ENCODE measurements at regions not wholly inside any gene's neighbourhood (a gene's known extent, or its start where the extent isn't known, plus 50 kb on each side); places are given as distances from the start of the nearest gene placed in this dataset.
A peak's percentile ranks its signal among the peaks of the same experiment; 100 is the strongest.

DNA sequence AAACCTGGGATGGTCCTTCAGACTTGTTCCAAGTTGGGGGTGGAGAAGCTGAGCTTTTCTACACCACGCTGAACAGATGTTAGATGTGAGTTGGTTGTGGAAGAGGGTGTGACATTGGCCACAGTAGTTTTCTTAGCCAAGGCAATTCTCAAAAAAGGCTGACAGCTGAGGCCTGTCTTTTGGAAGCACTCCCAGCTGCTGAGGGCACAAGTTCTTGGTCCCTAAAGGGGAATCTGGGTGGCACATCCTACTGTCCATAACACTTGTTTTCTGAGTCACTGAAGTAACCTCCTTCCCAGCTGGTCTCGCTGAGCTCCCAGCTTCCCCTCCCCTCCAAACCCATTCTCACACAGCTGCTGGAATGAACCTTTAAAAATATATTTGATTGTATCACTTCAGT is 375.7 kb upstream of the KIRREL3 start:
- no peak for DNase-seq (ENCODE audit: low read depth in 4 of 4, low spot score in 1 of 4)

DNA sequence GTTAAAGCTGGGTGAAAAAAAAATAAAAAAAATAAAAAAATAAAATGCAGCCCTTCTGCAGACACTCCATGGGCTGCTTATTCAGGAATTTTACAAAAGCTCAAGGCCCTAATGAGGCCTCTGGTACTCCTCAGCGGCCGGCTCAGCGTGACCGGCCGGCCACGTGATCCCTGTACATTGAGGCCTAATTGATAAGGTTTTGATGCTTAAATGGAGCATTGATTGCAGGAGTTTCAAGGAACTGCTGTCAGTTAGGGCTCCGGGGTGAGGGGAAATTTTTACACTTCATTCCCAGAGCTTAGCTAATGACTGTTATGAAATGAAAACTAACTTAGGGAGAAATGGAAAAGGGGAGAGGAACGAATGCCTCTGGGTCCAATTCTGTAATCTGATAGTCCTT is 368.8 kb upstream of the KIRREL3 start:
- no peak for DNase-seq (ENCODE audit: low read depth in 4 of 4, low spot score in 1 of 4)

DNA sequence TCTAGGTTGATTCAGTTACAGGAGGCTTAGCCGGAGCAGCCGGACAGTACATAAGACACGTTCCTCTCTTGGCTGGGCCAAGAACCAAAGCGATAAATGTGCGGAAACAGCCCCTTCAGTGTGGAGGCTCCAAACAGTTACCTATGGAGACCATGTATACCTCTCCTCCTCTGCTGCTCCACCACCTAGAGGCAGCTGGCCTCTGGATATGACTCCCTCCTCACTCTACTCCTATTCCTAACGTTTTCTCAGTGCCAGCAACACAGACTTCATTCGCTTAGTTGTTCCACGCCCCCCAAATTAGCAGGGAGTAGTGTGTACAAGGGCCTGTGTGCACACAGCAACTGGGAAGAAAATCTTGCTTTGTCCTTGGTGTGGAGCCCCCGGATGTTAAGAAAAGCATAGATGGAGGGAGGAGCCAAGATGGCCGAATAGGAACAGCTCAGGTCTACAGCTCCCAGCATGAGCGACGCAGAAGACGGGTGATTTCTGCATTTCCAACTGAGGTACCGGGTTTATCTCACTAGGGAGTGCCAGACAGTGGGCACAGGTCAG is 362.3 kb upstream of the KIRREL3 start:
- no peak for DNase-seq (ENCODE audit: low read depth in 4 of 4, low spot score in 1 of 4)

DNA sequence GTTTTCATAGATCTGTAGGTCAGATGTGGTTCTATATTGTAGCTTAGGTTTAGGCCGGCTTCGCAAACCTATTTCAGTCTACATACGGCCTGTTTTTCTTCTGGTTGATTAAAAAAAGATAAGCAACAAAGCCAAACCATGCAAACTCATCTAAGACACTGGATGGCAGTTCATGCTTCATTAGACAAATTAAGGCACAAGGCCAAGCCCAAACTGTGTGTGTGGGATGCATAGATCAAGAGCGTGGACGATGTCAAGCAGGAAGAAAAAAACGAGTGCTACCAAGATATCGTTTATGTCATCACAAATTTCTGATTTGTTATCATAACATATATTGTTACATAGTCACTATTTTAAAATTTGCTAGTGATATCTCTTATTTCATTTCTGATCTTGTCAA is 357.6 kb upstream of the KIRREL3 start:
- DNase-seq (ENCODE audit: low read depth in 4 of 4, low spot score in 1 of 4), result no peak

DNA sequence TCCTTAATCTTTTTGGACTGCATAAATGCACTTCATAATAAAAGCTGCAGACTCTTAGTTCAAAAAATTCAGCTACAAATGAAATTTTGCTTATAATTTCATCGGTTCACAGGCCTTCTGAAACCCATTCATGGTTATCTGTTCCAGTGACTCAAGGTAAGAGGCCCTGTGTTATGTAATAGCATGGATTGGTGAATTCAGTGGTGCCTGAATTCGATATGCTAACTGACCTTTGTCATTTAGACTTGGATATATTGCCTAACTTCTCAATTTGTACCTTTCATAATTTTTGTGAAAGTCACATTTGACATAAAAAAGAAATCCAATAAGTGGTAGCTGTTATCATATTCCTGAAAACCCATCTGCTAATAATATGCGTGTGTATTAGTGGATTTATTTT is 349.9 kb upstream of the KIRREL3 start:
- no peak for DNase-seq (ENCODE audit: low read depth in 4 of 4, low spot score in 1 of 4)

DNA sequence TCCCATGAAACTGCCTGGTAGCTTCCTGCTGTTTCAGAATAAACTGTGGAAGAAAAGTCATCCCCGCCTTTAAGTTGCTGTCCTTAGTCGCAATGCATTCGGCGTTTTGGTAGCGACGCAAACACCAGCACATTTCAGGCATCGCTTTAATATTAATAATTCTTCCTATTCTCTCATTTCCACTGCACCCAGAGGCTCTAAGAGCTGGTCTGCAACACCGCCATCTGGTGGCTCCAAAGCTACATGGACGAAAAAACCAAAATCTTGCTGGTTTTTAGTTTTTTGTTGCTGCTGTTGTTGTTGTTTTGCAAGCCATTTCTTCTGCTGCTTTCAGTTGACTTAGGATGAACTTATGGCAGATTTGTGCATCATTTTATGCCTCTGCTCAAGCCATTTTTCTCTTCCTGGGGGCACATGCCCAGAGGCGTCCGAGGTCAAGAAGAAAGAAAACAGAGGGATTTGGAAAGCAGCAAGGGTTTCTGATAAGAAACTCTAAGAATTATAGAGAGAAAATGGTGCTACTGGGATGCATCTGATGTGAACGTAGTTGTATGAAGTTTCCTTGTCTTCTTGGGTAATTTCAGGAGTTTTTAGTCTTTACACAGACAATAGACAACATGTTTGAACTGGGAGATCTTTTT is 345.4 kb upstream of the KIRREL3 start:
- DNase-seq (ENCODE audit: low read depth in 4 of 4, low spot score in 1 of 4), result peak in 1 of 4 experiments; percentile 2

DNA sequence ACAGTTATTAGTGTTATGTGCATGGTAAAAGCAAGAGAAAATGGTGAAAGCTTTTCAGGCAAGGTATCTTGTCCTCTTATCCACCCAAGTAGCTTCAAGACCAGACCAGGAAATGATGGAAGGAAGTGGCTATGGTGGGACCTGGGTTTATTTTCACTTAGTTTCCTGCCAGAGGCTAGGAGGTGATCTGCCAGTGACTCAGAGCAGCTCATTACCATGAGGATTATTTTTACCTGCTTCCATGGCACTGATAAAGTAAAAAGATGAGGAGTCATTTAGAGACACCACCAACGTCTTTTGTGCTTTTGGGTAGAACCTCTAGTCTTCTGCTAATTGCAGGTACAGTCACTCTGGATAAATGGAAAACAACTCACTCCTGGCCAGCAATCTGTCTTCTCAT is 339.9 kb upstream of the KIRREL3 start:
- DNase-seq (ENCODE audit: low read depth in 4 of 4, low spot score in 1 of 4), result no peak

DNA sequence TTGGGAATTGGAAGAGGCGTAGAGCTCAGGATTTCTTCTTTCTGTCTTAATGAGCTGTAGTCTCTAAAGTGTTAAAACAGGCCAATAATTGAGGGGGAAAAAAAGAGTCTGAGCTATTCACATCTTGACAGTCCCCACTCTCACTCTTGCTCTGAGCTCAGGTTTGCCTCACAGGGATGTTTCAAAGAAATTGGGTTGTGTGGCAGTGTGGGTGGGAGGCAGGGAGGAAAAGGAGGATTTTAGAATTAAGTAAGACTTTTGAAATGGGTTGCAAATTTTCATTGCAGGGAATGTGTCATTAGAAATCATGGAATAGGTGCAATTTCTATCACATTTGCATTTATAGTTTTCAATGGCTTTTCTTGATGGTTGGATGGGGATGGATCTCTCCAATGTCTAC is 338.8 kb upstream of the KIRREL3 start:
- no peak for DNase-seq (ENCODE audit: low read depth in 4 of 4, low spot score in 1 of 4)

DNA sequence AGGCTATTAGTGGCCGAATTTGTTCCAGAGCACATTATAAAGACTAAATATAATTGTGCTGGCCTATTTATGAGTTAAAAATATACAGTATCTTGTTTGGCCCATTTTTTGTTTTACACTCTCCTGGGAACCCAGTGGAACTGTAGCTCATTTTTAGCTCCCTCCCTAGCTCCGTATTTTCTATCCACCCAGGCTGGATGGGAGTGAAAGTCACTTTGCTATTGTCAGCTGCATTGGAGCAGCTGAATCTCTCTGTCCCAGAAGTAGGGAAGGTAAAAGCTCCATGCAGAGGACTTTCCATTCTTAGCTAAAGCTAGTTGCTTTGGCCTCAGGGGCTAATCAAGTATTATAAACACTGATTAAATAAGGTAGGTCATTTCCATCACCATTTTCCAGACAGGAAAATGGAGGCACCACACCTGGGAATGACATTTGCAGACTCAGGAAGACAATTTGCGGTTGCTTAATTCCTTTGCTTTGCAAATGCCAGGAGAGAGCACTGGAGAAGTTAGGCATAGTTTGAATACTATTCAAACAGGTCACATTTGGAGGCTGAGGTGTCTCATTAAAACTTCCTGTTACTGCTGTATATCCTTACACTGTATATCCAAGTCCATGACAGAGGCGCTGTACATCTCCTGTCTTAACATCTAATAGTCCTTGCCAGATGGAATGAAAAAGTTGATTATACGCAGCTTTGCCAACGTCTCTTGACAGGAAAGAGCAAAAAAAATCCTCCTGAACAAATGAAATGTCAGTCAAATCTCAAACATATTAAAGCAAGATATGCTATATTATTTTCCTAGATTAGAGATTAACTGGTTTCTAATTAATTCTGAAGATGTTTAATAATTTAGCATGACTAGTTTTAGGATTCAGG is 338.1 kb upstream of the KIRREL3 start:
- DNase-seq (ENCODE audit: low read depth in 4 of 4, low spot score in 1 of 4), result no peak

DNA sequence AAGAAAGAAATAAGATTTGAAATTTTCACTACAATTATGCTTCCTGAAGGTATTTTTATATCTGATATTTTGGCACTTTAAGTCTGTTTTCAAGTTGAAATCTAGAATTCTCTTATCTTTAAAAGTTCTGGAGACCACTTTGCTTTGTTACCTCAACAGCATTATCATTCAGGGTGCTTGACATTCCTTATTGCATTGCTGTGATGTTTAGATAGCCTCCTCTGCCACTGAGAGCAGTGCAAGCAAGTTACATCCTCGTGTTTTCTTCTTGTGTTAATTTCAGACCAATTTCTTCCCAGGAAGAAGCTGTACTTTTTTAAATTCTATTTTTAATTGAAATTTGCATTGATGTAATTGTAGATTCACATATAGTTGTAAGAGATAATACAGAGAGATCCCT is 333.9 kb upstream of the KIRREL3 start:
- DNase-seq (ENCODE audit: low read depth in 4 of 4, low spot score in 1 of 4), result no peak

DNA sequence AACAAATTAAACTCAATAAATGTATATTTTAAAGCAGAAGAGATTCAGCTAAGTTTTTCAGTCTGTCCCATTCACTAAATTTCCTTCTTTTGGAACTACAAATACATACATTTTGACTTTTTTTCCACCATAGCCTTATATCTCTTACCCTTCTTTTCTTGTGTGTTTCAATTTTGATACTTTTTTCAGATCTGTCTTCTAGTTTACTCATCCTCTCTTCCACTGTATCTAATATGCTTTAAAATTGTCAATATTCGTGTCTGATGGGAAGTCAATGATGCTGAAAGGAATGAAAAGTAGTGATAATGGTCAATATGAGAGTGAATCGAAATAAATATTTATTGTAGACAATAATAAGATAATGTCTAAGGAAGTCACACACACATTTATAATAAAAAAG is 332.3 kb upstream of the KIRREL3 start:
- no peak for DNase-seq (ENCODE audit: low read depth in 4 of 4, low spot score in 1 of 4)

DNA sequence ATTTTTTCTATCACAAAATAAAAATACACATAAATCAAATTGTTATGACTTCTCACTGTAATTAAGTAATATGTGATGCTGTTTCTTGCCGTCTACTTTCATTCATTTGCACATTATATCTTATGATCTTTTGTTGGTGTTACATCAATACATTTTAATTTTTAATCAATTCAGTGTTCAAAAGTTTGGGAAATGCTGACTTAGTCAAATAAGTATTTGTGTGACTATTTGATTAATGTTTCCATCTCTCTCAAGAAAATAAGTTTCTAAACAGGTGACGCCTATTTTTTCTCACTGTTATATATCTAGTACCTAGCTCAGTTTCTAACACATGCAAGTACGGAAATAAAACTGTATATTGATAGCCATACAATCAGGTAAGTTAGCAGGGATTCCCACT is 329.5 kb upstream of the KIRREL3 start:
- no peak for DNase-seq (ENCODE audit: low read depth in 4 of 4, low spot score in 1 of 4)

DNA sequence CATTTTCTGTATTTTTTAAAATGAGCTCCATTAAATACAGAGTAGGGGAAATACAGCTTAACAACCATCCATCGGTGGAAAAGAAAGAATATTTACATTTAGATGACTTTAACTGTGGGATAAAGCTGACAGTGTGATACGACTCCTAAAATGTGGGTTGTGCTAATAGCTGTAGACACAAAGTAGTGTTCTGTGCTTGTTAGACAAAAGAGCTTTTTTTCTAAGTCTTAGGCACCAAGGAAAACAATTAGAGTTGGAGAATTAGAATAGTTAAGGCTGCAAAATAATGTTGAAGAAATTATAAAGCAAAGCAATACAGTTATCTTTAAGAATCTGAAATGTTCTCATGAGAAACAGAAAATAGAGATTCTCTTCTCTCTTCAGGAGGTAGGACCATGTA is 307.7 kb upstream of the KIRREL3 start:
- DNase-seq (ENCODE audit: low read depth in 4 of 4, low spot score in 1 of 4), result no peak

DNA sequence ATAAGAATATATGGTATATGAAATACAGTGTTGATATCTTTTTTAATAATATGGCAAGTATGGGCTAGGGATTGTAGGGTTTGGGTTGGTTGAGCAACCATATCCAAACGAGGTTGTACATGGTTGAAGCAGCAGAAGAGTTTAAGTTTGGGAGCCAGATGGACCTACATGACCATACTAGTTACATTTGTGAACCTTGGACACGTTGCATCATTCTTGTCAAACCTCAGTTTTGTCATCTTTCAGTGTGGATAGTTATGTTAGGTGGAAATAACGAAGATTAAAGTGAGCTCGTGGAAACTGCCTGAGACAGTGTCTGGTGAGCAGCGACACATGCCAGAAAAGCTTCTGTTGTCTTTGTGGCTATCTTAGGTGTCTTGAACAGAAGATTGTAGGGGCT is 307.1 kb upstream of the KIRREL3 start:
- DNase-seq (ENCODE audit: low read depth in 4 of 4, low spot score in 1 of 4), result no peak

DNA sequence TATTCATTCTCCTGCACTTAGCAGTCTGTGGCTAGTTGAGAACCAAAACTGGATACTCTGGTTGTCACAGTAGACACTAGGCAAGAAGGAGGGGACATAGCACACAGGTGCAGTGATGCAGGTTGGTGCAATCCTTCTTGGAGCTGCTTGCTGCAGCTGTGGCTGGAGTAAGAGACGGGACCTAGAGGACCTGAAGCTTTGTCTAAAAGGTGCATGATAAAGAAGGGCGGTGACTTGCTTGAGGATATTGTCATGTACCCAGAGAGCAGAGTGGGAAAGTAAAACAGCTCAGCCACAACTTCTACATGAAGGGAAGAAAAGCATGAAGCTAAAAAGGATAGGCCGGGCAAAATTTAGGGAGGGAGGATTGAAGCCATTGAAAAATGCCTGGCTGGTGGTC is 304.1 kb upstream of the KIRREL3 start:
- no peak for DNase-seq (ENCODE audit: low read depth in 4 of 4, low spot score in 1 of 4)

DNA sequence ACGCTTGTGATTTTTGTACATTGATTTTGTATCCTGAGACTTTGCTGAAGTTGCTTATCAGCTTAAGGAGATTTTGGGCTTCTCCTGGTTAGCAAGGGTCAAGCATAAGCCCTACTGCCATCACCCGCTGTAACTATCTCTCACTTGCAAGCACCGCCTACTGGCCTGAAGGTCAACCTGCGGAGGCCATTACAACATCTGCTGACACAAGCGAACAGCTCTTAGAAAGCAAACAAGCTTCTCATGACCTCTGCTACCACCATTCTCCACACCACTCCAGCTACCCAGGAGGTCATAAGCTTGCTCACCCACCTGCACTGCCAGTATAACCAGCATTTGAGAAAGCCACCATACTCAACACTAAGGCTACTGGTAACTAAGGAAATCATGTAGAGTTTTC is 288.4 kb upstream of the KIRREL3 start:
- DNase-seq (ENCODE audit: low read depth in 4 of 4, low spot score in 1 of 4), result no peak

DNA sequence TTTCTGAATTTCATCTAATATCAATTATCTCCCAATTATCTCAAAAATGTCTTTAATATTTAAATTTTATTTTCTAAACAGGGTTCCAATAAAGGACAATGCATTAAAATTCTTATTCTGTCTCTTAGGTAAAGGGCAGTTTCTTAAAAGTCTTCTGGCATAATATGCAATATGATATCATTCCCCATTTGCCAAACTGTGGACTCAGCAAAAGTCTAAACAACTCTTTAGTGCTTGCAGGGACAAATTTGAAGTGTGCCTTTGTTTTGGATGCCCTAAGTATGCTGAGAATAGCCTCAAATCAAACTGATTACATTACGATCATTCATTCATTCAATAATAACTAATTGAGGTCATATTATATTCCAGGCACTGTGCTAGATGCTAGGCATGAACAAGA is 281.0 kb upstream of the KIRREL3 start:
- DNase-seq (ENCODE audit: low read depth in 4 of 4, low spot score in 1 of 4), result no peak

DNA sequence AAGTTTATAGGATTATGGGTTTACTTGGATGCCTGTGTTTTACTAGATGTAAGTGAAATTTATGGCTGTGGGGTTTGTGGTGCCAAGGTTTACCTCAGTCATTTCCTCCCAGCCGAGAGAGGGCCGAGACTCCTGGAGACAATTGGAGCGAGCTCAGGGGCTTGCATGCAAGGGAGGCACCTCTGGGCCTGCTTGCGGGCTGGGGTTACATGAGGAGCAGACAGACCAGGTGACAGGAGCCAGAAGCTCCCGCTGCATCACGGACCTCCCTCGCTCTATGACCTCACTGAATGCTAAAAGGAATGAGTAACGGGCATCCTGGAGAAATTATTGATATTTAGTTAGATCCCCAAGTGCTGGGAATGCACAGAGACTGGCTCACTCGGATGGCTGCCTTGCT is 275.2 kb upstream of the KIRREL3 start:
- no peak for DNase-seq (ENCODE audit: low read depth in 4 of 4, low spot score in 1 of 4)

DNA sequence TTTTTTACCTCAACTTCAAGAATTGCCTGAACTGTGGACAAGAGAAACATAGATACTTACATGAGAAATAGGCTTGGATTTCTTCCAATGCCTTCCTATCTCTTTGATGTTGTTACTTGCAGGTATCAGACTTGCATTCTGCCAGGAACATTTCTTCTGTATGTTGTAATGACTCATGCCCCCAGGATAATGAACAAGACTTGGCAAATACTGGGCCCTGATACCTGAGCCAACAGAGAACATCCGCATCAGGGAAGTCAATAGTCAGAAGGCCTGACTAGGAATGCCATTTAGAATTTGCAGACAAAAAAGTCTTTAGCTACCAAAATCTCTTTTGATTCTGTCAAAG is 273.7 kb upstream of the KIRREL3 start:
- DNase-seq (ENCODE audit: low read depth in 4 of 4, low spot score in 1 of 4), result no peak

DNA sequence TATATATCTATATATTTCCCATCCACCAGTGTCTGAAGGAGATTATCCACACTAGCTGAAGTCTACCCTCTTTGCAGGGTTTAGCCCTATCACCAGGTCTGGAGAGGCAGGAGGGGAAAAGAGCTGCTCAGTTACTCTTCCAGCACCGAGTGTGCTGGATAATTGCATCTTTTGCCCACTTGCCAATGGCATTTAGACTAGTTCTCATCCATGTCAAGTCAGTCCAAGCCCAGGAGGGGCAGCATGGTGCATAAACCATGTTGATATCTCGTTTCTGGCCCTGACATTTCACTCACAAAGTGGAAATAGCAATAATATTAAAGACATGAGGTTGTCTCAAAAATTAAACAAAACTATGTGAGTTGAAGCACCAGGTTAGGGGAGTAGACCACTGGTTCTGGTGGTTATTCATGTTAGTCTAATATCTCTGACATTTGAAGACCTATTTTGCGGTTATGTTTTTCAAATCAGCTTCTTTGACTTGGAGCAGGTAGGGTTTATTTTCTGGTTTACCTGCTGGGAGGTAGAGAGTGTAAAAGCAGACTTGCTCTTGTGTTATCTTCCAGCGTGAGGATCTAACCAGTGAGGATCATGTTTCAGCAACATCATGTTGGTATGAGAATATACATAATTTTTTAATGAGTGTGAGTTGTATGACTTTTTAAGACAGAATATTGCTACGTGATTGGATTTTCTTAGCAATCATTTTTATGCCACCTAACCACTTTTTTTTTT is 273.2 kb upstream of the KIRREL3 start:
- no peak for DNase-seq (ENCODE audit: low read depth in 4 of 4, low spot score in 1 of 4)

DNA sequence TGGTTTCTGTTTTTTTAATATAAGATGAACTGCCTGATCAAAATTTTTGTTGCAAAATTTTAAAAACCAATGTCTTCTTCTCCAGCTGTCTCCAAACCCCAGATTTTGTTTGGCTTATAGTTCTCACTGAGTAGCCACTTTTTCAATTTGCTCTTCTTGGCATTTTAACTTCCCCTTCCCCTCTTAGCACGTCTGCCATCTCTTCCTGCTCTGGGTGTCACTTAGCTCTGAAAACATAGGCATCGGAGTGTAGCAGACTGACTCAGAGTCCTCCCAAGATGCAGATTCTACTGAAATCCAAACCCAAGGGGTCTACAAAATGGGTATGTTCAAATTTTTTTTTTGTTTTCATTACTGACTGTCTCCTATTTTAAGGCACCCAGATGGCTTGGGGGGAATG is 270.3 kb upstream of the KIRREL3 start:
- DNase-seq (ENCODE audit: low read depth in 4 of 4, low spot score in 1 of 4), result no peak

DNA sequence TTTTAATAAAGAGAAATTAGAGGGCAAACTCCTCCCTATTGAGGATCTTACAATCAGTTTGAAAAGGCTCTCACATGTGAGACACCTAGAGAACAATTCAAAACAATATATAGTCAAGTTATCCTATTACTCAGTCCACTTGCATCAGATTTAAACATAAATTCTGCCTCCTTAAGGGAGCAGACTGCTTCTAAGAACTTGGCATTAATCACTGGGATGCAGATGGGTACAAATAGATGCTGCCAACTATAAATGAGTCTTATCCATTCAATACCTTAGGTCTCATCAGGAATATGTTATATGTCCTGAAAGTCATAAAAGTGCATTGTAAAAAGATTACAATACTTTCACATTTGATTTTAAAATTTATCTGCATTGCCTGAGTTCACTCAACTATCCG is 269.3 kb upstream of the KIRREL3 start:
- no peak for DNase-seq (ENCODE audit: low read depth in 4 of 4, low spot score in 1 of 4)

Data from stimulated activated CD4-positive, alpha-beta T cell treated with anti-CD3 and anti-CD28 coated beads, Interleukin-1b, Interleukin-23, amount 100 ng/mL, for 24 hours (primary cell).